Endothelial cell of umbilical vein (primary cell): ENCODE measurements at regions not wholly inside any gene's neighbourhood (a gene's known extent, or its start where the extent isn't known, plus 50 kb on each side); places are given as distances from the start of the nearest gene placed in this dataset.

Experiments
- BruUV-seq: library from RNA; stranded (reverse); fragments of 400-500 nt; replicated peaks from 2 replicates; lab custom pipeline; 2021; lab: Mats Ljungman, UMichigan
- CTCF ChIA-PET: fragments of 300-600, 350-600 bp; sonication (Branson Sonifier 250); formaldehyde crosslinking; loops from one replicate; lab custom pipeline; 2021; ENCODE audit warnings: antibody characterized with exemption, inconsistent platforms; lab: Charles Lee
- POLR2A ChIA-PET: fragments of 300-600, 350-600 bp; sonication (Branson Sonifier 250); formaldehyde crosslinking; loops from one replicate; lab custom pipeline; 2021; ENCODE audit warnings: antibody characterized with exemption, inconsistent platforms; lab: Charles Lee
- DNase-seq: peaks from one replicate; pipeline ENCODE4 v3.0.0-alpha.2; 2011; ENCODE audit warnings: low read depth, low spot score
- FAIRE-seq: peaks from 2 replicates; lab custom pipeline; 2011; peaks lifted over from hg19 to GRCh38; lab: Jason Lieb, UNC
- H2AFZ ChIP-seq: 2 replicates; pipeline ENCODE4 v1.6.0; 2012; ENCODE audit warnings: low read depth, low read length, control low read depth, inconsistent platforms
- H3K27ac ChIP-seq: 2 replicates; pipeline ENCODE4 v1.5.1; 2011; ENCODE audit warnings: low read depth, mild to moderate bottlenecking, control low read depth, low read length, moderate library complexity; ENCODE audit not compliant: insufficient read depth
- H3K27me3 ChIP-seq, 2 experiments: 2 replicates each; pipeline versions ENCODE4 v1.6.0 to v1.6.1; 2011; ENCODE audit warnings: low read length in 2 of 2, mixed read lengths in 1 of 2; ENCODE audit not compliant: control insufficient read depth in 2 of 2, insufficient read depth in 2 of 2
- H3K36me3 ChIP-seq, 2 experiments: 2 replicates in 1 of 2; 3 replicates in 1 of 2; pipeline ENCODE4 v1.5.1; 2011; ENCODE audit warnings: low read length in 2 of 2, mild to moderate bottlenecking in 1 of 2, moderate library complexity in 1 of 2; ENCODE audit not compliant: control insufficient read depth in 2 of 2, insufficient read depth in 2 of 2; ENCODE audit errors: extremely low read depth in 1 of 2
- H3K4me1 ChIP-seq: 3 replicates; pipeline ENCODE4 v1.5.1; 2011; ENCODE audit warnings: mild to moderate bottlenecking, low read length; ENCODE audit not compliant: control insufficient read depth, insufficient read depth; ENCODE audit errors: extremely low read depth
- H3K4me2 ChIP-seq: 2 replicates; pipeline ENCODE4 v1.6.1; 2011; ENCODE audit warnings: low read length, control low read depth, mixed read lengths; ENCODE audit not compliant: insufficient read depth
- H3K4me3 ChIP-seq, 3 experiments: fragments of 200-600 bp in 1 of 3; sonication (generic), shearing (Covaris generic) in 1 of 3; replicated peaks in 1 of 3; 2 replicates each; pipeline ENCODE4 v1.5.1; 2011 to 2016; ENCODE audit warnings: control low read depth in 3 of 3, low read length in 3 of 3, mild to moderate bottlenecking in 2 of 3, inconsistent platforms in 1 of 3, low read depth in 1 of 3, moderate library complexity in 1 of 3; ENCODE audit not compliant: insufficient read depth in 1 of 3
- H3K79me2 ChIP-seq: 2 replicates; pipeline ENCODE4 v1.6.0; 2012; ENCODE audit warnings: low read length, inconsistent platforms; ENCODE audit not compliant: control insufficient read depth, insufficient read depth
- H3K9ac ChIP-seq: replicated peaks from 2 replicates; pipeline ENCODE3; 2011; ENCODE audit warnings: low read length, control low read depth; ENCODE audit not compliant: insufficient read depth; ENCODE audit errors: extremely low read depth
- H3K9me1 ChIP-seq: replicated peaks from 3 replicates; pipeline ENCODE4 v1.6.0; 2011; ENCODE audit warnings: mild to moderate bottlenecking, low read length; ENCODE audit not compliant: control insufficient read depth, insufficient read depth; ENCODE audit errors: extremely low read depth
- H3K9me3 ChIP-seq: replicated peaks from 2 replicates; pipeline ENCODE4 v1.5.1; 2012; ENCODE audit warnings: low read length, inconsistent platforms; ENCODE audit not compliant: control insufficient read depth, insufficient read depth
- H4K20me1 ChIP-seq: replicated peaks from 2 replicates; pipeline ENCODE3; 2011; ENCODE audit warnings: mild to moderate bottlenecking, low read length; ENCODE audit not compliant: control insufficient read depth, insufficient read depth; ENCODE audit errors: extremely low read depth
- CTCF ChIP-seq, 2 donors: IDR thresholded peaks; 1 replicate in 1 of 2; 2 replicates in 1 of 2; pipeline ENCODE4 v1.5.1; 2011; ENCODE audit warnings: low read length in 2 of 2, mild to moderate bottlenecking in 2 of 2, moderate library complexity in 2 of 2, control low read depth in 1 of 2, inconsistent platforms in 1 of 2, low read depth in 1 of 2; ENCODE audit not compliant: insufficient read depth in 1 of 2; ENCODE audit errors: extremely low read depth in 1 of 2
- EZH2 ChIP-seq: IDR thresholded peaks from 2 replicates; pipeline ENCODE4 v1.6.1; 2012; ENCODE audit warnings: borderline replicate concordance, low read depth, mild to moderate bottlenecking, moderate library complexity, low read length, inconsistent platforms; ENCODE audit not compliant: severe bottlenecking
- FOS ChIP-seq: IDR thresholded peaks from 2 replicates; pipeline ENCODE4 v1.6.1; 2011; ENCODE audit warnings: mild to moderate bottlenecking, low read length, moderate library complexity, borderline replicate concordance; ENCODE audit not compliant: insufficient read depth
- GATA2 ChIP-seq: IDR thresholded peaks from 2 replicates; pipeline ENCODE4 v1.7.0; 2011; ENCODE audit warnings: low read depth, mild to moderate bottlenecking, moderate library complexity, mixed read lengths, low read length; ENCODE audit not compliant: insufficient read length, insufficient read depth
- JUN ChIP-seq: IDR thresholded peaks from 2 replicates; pipeline ENCODE4 v1.6.1; 2011; ENCODE audit warnings: borderline replicate concordance, low read depth; ENCODE audit not compliant: insufficient read length, insufficient read depth
- MYC ChIP-seq: IDR thresholded peaks from one replicate; pipeline ENCODE4 v1.6.1; 2011; ENCODE audit warnings: mild to moderate bottlenecking, low read depth, low read length
- POLR2A ChIP-seq: IDR thresholded peaks from 2 replicates; pipeline ENCODE4 v1.6.1; 2012; ENCODE audit warnings: low read depth, mild to moderate bottlenecking, control low read depth, low read length
- POLR2AphosphoS5 ChIP-seq: IDR thresholded peaks from 2 replicates; pipeline ENCODE4 v1.6.1; 2012; ENCODE audit warnings: low read depth, mild to moderate bottlenecking, control low read depth, low read length, moderate library complexity; ENCODE audit not compliant: insufficient read depth
- dilution Hi-C: fragments of 300-500 bp; cut with MboI; formaldehyde crosslinking; loops from one replicate; pipeline ENCODE4 v1.15.0; 2019; ENCODE audit warnings: low sequenced_read_pairs; ENCODE audit not compliant: extremely low pct_ligation_motif_present
- intact Hi-C: fragments of 100-400 bp; cut with micrococcal nuclease; formaldehyde crosslinking; loops from one replicate; pipeline ENCODE4 v1.10.0; 2022
- TF ChIP-seq, protein P1 (sequence below): IDR thresholded peaks from 2 replicates; pipeline ENCODE4 v1.6.1; 2011; ENCODE audit not compliant: insufficient read depth, insufficient read length

GRCh38 chr9:115254287-115255180 lies 136.6 kb upstream of the TNC start:
- H3K27me3 ChIP-seq: no peaks in the 10 kb centered on the region
- H2AFZ ChIP-seq: no peak overlapping the region
- no peak overlapping the region for H3K9ac ChIP-seq
- no peaks in the 10 kb centered on the region for H3K36me3 ChIP-seq
- H3K79me2 ChIP-seq: no peaks in the 10 kb centered on the region
- no peak overlapping the region for H3K4me3 ChIP-seq
- intact Hi-C loops (no loop called here), dilution Hi-C loops (no loop called here)
- no peak overlapping the region for H3K27ac ChIP-seq
- FAIRE-seq (no peak), DNase-seq (no peak)
- H3K9me1 ChIP-seq: no peaks in the 10 kb centered on the region
- TF ChIP-seq JUN (no peak), POLR2A (no peak), MYC (no peak), EZH2 (no peak), POLR2AphosphoS5 (no peak), CTCF (IDR thresholded peaks at IDR 0.05; ENCODE audit: extremely low read depth in 1 of 2, insufficient read depth in 1 of 2, low read depth in 1 of 2, low read length in 2 of 2) (no peak), GATA2 (no peak), FOS (no peak)
- TF ChIP-seq, protein P1, sequence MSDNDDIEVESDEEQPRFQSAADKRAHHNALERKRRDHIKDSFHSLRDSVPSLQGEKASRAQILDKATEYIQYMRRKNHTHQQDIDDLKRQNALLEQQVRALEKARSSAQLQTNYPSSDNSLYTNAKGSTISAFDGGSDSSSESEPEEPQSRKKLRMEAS: no peak
- H3K4me2 ChIP-seq: no peak overlapping the region
- no peaks in the 10 kb centered on the region for H3K4me1 ChIP-seq
- H4K20me1 ChIP-seq: no peaks in the 10 kb centered on the region
- ChIA-PET POLR2A (no interaction called here), CTCF (no interaction called here)
- no TSS peak for BruUV-seq
- peaks cover 2% of the 10 kb centered on the region for H3K9me3 ChIP-seq
